GM19452 (cell line): ENCODE measurements at regions not wholly inside any gene's neighbourhood (a gene's known extent, or its start where the extent isn't known, plus 50 kb on each side); places are given as distances from the start of the nearest gene placed in this dataset.

Experiments
- ATAC-seq: cut with Tn5 transposase; IDR thresholded peaks from one replicate; pipeline ENCODE4 v1.9.1; 2021; ENCODE audit not compliant: unreplicated experiment

DNA sequence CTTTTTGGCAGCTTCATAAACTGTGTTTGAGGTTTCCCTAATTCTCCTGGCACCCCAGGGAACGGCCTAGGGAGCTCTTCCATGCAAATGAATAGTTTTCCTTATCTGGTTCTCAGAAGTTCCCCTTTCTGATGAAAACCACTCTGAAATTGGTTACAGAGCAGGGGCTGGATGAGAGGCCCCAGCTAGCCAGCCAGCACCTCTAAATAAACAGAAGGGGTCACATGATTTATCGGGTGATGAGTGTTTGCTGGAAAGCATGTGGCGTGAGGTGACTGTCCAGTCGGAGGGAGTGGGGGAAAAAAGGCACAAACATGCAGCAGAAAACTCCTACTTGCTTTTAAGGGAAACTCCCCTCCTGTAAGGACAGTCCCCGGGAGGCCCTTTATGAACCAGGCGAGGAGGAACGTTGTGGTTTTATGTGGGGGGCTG lies 261.2 kb upstream of the ANKRD55 start:
- ATAC-seq = no peak

DNA sequence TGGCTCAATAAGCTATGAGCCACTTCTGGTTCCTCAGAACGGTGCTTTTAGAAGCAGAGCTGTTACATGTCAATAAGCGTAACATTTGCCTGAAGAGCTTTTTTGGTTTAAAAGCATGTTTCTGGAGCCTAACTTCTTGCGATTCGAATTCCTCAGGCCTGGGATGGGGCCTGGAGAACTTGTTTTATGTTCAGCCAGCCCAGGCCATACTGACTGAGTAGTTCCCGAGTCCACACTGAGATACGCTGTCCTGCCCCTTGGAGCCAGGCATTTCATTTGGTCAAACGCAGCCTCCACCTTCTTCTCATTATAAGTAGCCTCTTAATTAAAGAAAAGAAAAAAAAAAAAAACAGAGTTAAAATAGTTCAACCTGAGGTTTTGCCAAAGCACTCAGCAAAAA lies 260.6 kb upstream of the ANKRD55 start:
- no peak for ATAC-seq

DNA sequence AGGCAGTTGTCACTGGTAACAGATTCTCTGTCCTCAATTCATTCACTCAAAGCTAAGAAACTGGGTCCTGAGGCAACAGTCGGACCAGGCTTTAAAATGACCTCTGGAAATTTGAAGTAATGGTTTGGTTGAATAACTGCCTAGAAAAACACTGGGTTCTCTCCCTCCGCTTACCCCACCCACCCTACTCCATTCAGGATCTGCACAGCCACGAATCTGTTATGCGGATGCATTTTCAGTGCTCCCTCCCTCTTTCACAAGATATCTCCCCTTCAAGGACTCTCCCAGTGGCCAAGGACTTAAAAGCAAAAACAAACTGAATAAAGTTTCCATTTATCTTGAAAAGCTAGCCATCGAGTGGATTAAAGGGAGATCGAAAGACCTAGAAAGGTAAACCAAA lies 260.2 kb upstream of the ANKRD55 start:
- no peak for ATAC-seq

DNA sequence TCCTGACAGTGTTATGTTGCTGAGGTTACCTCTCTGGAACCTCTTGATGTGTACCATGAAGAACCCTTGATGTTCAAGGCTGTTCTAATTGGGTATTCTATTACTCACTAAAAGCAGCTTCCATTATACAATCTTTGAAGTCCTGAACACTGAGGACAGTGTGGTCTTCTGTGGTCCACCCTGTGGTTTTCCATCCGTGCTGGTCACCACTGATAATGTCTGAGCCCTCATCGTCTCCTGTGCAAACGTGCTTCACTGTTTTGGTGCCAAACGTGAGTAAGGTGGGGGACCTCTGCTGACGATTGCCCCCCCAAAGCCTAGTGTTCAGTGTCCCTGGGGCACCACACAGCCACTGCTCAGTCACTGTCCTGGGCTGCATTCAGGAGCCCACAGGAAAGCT lies 259.7 kb upstream of the ANKRD55 start:
- no peak for ATAC-seq

DNA sequence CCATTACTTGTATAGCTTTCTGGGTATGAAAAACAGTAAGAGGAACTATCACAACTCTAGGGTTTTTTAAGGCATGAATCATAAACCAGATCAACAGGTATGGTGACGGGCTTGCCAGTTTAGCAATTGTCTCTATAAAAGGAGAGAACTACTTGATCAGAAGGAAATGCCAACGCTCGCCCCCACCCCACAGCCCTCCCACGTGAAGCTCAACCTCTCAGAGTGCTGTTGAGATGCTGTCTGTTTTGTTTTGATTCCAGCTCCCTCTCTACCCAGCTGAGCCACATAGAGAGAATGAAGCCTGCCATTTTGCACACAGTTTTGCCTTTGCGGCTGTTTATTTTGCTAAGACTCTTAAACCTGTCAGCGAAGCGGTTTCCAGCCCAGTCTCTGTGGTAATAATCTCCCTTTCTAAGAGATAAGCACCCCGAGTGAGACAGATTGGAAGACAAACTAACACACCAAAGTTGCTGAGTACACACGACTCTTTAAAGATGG lies 257.9 kb upstream of the ANKRD55 start:
- ATAC-seq = no peak

DNA sequence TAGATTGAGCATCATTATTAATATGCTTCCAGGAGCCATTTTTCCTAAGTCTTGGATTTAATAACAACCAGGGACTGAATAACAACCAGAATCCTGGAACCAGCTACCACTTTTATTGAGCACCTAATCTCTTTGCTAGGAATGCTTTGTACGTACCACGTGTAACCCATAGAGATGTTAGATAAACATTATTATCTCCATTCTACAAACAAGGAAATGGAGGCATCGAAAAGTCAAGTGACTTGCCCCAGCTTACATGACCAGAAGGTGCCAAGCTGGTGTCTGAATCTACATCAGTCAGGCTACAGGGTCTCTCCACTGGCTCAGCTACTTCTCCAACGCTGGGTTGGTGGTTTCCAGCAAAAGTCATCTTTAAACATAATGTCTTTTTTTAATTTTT lies 256.1 kb upstream of the ANKRD55 start:
- no peak for ATAC-seq

DNA sequence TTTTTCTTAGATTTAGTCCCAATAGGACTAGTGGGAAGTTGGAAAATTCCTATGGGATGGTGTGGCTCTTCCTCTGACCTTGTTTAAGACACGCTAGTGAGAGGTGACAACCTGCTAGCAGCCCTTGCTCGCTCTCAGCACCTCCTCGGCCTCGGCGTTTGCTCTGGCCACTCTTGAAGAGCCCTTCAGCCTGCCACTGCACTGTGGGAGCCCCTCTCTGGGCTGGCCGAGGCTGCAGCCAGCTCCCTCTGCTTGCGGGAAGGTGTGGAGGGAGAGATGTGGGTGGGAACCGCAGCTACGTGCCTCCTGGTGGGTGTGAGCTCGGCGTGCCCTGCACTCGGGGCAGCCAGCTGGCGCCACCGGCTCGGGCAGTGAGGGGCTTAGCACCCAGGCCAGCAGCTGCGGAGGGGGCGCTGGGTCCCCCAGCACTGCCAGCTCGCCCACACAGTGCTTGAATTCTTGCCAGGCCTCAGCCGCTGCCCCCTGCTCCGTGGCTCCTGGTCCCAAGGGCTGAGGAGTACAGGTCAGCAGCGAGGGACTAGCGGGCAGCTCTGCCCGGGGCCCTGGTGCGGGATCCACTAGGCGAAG lies 254.5 kb upstream of the ANKRD55 start:
- ATAC-seq = no peak

DNA sequence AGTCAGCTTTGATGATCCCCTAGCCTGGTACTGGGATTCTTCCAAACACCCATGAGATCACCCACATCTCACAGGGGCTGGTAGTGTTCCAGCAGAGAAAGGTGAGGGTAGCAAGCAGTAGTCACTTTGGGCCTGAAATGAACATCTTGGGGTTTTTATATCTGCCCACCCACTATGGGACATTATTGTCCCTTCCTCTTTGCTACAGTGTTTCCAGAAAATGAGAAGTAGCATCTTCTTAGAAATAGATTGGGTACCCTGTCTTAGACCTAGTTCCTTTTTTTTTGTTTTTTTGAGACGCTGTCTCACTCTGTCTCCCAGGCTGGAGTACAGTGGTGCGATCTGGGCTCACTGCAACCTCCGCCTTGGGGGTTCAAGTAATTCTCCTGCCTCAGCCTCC lies 249.2 kb upstream of the ANKRD55 start:
- ATAC-seq = no peak

DNA sequence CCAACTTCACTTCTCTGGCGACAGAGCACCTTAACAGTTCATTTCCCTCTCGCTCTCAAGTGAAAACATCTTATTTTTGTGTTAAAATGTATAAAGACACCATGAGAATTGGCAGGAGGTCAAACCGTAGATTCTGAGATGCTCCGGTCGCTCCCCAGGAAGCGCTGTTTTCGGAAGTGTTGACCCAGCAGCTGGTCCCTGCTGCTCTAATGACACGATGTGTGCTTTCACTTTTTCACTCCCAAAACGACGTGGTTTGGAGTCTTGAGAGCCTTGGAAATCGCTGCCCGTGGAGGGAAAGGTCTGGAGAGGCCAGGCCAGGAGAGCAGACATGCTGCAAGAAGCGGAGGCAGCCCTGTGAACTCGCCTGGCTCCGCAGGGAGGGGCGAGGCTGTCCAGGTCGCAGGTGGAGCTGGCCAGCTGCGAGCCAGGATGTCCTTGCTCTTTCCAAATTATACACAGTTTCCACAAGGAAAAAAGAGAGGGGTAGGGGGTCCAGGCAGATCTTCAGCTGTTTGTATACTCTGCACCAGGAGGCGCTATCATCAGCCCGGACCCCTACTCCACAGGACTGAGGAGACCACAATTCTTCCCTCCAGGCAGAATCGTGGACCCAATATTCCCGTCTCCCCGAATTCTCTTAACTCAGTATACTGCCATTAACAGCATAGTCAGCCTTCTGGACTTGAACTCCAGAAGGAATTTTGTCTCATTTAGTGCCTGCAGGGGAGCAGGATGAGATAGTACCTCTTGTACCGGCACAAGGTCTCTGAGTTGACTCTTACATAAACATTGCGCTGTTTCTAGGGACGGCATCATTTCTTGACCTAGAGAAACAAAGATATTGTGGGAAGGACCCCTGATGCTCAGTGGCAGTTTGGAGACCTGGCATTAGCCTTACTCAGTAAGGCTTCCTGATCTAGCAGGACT lies 248.6 kb upstream of the ANKRD55 start:
- no peak for ATAC-seq

DNA sequence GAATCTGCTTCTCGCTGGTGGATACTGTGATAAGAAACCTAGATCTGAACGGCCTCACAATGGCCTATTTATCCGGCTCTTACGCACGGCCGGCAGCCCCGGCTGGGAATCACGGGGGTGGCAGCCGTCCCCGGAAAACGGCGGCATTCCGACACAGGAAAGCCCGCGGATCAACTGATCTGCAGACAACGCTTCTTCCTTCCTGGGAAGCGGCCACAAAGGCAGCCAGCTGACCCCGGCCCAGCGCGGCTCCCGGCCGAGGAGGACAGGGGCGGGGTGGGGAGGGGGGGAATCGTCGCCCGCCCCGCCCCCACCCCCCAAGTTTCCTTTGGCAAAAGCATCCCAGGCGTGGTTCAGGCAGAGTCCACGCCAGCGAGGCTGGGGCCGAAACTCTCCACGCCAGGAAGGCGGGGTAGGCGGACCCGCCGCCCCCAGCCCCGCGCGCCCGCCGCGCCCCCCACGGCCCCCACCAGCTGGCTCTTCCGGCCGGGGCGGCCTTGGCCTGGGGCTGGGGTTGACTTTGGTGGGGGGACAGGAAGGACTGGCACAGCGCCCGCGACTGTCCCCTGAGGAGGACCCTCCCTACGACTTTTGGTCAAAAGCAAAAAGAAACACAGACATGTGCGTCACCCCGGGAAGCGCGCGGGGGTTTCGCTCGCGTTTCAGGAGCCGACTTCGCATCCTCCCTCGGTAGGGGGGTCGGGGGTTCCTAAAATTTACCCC lies 247.7 kb upstream of the ANKRD55 start:
- no peak for ATAC-seq

DNA sequence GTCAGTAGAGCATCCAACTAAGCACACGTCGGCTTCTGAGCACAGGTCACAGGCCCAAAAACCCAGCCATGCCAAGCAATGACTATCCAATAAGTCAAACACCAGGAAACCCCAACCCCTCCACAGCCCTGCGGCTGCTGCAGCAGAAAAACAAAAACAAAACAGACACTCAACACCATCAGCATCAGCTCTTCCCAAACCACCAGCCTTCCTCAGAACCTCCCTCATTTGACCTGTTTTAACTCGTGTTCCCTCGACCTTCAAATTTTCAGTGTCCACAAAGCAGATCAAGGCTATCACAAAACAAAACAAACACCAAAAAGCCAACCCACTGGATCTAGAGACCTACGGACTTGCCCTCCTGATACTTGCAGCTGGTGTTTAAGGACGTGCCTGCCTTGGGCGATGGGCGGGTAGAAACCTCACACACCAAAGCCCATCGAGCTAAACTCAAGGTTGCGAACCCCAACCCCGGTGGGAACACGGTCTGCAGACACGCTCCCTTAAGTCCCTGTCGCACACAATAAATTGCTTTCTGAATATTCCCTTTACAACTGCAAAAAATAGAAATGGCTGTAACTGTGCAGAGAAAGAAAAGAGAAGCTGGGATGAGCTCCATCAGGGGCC lies 247.1 kb upstream of the ANKRD55 start:
- ATAC-seq = no peak

DNA sequence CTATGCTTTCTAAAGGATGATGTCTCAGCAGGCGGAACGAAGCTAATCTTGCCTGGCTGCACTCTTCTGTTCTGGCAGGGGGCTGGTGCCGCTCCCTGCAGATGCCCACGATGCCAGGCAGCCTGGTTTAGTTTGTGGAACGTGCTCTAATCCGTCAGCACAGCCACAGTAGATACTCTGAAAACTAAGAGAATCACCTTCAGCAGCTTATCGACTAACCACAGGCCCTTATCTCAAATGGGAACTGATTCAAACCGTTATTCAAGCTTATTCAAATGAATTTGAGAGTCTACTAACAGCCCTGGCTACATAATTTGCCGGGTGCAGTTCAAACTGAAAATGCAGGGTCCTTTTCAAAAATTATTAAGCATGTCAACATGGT lies 246.6 kb upstream of the ANKRD55 start:
- ATAC-seq = no peak

DNA sequence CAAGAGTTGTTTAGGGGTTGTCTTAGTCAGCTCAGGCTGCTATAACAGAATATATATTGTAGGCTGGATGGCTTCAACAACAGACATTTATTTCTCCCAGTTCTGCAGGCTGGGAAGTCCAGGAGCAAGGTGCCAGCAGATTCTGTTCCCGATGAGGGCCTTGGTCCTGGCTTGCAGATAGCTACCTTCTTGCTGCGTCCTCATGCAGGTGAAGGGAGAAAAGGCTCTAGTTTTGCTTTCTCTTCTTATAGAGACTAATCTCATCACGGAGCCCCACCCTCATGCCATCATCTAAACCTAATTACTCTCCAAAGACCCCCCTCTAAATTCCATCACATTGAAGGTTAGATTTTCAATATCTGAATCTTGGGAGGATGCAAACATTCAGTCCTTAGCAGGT lies 246.0 kb upstream of the ANKRD55 start:
- no peak for ATAC-seq

DNA sequence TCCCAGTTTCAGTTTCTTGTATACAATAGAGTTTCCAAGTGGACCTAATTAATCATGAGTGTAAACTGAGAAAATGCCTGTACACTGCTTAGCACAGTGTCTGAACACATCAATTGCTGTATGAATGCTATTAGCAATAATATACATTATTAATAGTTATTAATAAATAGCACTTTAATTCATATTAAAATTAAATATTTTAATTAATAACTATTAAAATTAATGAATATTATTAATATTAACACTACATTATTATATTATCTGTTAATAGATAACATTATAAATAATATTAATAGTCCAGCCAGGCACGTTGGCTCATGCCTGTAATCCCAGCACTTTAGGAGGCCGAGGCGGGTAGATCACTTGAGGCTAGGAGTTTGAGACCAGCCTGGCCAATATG lies 244.9 kb upstream of the ANKRD55 start:
- no peak for ATAC-seq

DNA sequence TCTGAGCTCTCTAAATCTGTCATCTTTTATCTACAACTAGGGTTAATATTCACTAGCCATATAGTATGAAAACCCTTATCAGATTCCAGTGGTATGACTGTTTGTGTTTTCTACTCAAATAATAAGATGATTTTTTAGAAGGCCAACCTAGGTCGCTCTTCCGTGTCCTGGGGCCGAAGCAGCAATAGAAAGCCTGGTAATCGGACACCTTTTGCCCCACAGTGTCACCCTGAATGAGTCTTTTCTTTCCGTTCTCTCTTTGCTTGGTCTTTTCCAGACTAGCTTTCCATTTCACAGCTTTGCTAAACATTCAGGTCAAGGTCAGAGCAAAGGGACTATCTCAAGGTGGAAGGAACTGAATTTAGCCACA lies 243.3 kb upstream of the ANKRD55 start:
- ATAC-seq = no peak

DNA sequence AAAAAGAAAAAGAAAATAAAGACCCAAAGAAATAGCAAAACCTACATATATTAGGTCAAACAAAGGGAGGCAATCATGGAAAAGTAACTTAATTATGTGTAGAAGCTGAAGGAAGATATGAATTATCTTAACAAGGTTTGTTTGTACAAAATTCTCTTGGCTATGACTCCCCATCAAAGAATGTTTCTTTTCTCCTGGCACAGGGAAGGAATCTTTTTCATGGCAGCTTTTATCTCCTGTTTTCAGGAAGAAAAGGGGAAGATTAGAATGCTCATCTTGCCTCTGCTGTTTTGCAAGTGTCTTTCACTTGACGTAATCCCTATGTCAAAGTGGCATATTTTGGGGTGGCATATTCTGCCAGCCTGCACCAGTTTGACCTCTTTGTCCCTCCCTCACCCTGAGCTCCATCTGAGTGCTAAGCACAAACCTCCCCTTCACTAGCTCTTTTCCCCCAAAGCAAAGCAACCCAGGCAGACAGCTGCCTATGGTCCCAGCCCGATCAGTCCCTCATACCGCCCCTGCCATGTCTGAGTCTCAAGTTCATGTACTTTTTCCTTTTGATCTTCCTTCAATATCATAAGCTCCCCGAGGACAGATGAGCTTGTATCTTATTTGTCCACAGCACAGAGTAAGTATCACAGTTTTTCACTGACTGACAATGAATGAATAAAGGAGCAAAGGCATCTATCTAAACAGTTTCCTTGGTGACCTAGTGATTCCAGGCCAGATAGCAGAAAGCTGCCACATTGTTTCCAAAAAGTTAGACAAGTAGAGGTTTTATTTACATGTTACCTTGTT lies 242.8 kb upstream of the ANKRD55 start:
- ATAC-seq = no peak

DNA sequence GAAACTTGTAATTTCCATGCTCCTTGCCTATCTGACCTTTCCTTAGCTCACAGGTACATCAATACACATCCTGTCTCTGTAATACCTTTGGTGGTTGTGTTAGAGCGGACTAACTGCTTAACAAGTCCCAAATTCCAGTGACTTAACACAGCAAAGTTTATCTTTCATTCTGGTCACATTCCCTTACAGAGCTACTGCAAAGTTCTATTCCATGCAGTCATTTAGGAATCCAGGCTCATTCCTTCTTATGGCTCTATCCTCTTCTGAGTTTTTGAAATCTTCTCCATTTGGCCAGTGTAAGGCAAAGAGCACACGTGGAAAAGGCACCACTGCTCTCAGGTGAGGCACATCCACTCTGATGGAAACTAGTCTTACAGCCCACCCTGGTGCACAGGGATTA lies 238.6 kb upstream of the ANKRD55 start:
- ATAC-seq = no peak

DNA sequence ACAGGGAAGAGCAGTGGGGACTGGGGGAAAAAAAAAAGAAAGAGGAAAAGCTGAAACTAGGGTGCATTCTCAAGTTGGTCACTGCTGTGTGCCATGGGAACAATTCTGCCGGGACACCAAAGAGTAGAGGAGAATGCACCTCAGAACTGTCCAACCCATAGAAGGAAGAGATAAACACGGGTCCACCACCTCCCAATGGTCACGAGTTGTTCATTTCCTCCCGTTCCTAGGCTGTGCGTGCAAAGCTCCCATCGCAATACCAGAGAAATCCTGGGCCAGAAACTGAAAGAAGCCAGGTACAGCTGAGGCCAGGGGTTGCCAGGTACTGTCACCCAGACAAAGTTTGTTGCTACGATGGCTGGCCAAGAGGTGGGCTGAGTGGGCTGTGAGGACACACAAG lies 236.9 kb upstream of the ANKRD55 start:
- no peak for ATAC-seq

DNA sequence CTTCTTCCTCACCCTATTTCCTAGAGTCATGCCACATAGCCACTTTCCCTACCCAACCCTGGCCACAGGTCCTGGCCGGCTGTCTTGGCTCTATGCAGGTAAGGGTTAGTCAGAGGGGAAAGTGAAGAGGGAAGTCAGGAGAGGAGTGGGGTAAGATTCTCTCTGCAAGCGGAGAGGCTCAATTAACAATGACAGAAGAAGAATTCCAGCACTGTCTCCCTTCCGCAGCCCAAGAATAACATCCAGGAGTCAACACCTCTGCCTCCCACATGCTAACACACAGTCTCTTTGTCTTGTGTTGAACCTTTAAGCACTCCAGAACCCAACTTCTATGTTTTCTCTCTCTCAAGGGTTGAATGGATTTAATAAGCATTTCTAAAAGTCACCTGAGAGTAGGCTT lies 235.1 kb upstream of the ANKRD55 start:
- no peak for ATAC-seq

DNA sequence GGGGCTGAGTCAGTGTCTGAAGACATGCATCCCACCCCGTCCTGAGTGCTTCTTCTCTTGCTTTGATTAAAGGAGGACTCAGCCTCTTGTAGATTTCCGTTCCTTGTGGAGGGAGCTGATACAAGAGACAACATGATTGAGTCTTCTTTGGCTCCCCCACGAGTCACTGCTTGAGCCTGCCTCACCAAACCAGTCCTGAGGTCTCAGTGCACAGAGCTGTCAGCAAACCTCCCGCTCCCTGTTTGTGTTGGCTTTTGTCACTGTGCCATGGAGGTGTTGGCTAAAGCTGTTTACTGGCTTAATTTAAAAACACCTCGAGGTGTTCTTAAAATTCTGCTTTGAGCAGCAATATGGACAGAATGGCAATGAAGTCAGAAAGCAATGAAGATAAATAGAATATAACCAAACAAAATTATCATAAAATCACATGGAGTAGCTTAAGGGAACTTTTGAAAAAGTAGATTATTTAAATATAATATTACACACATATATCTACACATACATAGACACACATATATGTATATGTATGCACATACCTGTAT lies 234.1 kb upstream of the ANKRD55 start:
- no peak for ATAC-seq
